GM23338 (cell line): ENCODE measurements at regions not wholly inside any gene's neighbourhood (a gene's known extent, or its start where the extent isn't known, plus 50 kb on each side); places are given as distances from the start of the nearest gene placed in this dataset.
A peak's percentile ranks its signal among the peaks of the same experiment; 100 is the strongest.

Source experiments
- ATAC-seq: fragments of 200-7000 bp; cut with Tn5 transposase; 3 replicates; pipeline ENCODE4 v1.9.1; 2020
- DNase-seq: peaks from one replicate; pipeline ENCODE4 v3.0.0-alpha.2; 2015; ENCODE audit warnings: low spot score
- H2AFZ ChIP-seq: fragments of 200-600 bp; sonication (generic); 2 replicates; pipeline ENCODE4 v1.8.0; 2016; ENCODE audit warnings: antibody characterized with exemption, mild to moderate bottlenecking, moderate library complexity
- H3F3A ChIP-seq: fragments of 200-600 bp; sonication (generic); replicated peaks from 2 replicates; pipeline ENCODE4 v1.8.0; 2017; ENCODE audit warnings: antibody characterized with exemption, mixed run types, low read depth
- H3K27ac ChIP-seq: fragments of 200-600 bp; sonication (generic); 2 replicates; pipeline ENCODE4 v1.6.1; 2016; ENCODE audit warnings: low read depth
- H3K27me3 ChIP-seq: fragments of 200-600 bp; sonication (generic); 2 replicates; pipeline ENCODE4 v1.8.0; 2016; ENCODE audit warnings: mild to moderate bottlenecking, mixed run types, moderate library complexity; ENCODE audit not compliant: insufficient read depth
- H3K36me3 ChIP-seq: fragments of 200-600 bp; sonication (generic); 2 replicates; pipeline ENCODE4 v1.8.0; 2016; ENCODE audit warnings: mild to moderate bottlenecking; ENCODE audit not compliant: insufficient read depth
- H3K4me1 ChIP-seq: fragments of 200-600 bp; sonication (generic); 2 replicates; pipeline ENCODE4 v1.8.0; 2016; ENCODE audit warnings: mild to moderate bottlenecking, moderate library complexity; ENCODE audit not compliant: insufficient read depth
- H3K4me2 ChIP-seq: fragments of 200-600 bp; sonication (generic); 2 replicates; pipeline ENCODE4 v1.7.1; 2017; ENCODE audit warnings: mixed run types
- H3K4me3 ChIP-seq: fragments of 200-600 bp; sonication (generic); 2 replicates; pipeline ENCODE4 v1.6.1; 2016; ENCODE audit warnings: mixed run types
- H3K79me2 ChIP-seq: fragments of 200-600 bp; sonication (generic); replicated peaks from 2 replicates; pipeline ENCODE4 v1.8.0; 2017; ENCODE audit warnings: mild to moderate bottlenecking; ENCODE audit not compliant: insufficient read depth
- H3K9me2 ChIP-seq: fragments of 200-600 bp; sonication (generic); 2 replicates; pipeline ENCODE4 v1.8.0; 2017; ENCODE audit not compliant: insufficient read depth
- H4K20me1 ChIP-seq: fragments of 200-600 bp; sonication (generic); replicated peaks from 2 replicates; pipeline ENCODE4 v1.8.0; 2017; ENCODE audit warnings: mild to moderate bottlenecking; ENCODE audit not compliant: insufficient read depth
- H3K27ac Mint-ChIP-seq: 2 replicates; pipeline ENCODE4 v1.8.0; 2020; ENCODE audit warnings: inconsistent platforms, mild to moderate bottlenecking, moderate library complexity, mixed read lengths
- H3K27me3 Mint-ChIP-seq: 3 replicates; pipeline ENCODE4 v1.8.0; 2022; ENCODE audit warnings: low read depth, mild to moderate bottlenecking, moderate library complexity, mixed read lengths, inconsistent platforms; ENCODE audit not compliant: insufficient read depth, poor library complexity
- H3K36me3 Mint-ChIP-seq: 3 replicates; pipeline ENCODE4 v1.8.0; 2021; ENCODE audit warnings: low read depth, mild to moderate bottlenecking, inconsistent platforms, moderate library complexity, mixed read lengths
- H3K4me1 Mint-ChIP-seq: 3 replicates; pipeline ENCODE4 v1.8.0; 2020; ENCODE audit warnings: mild to moderate bottlenecking, inconsistent platforms, mixed read lengths
- H3K4me3 Mint-ChIP-seq: 3 replicates; pipeline ENCODE4 v1.8.0; 2021; ENCODE audit warnings: moderate library complexity, mild to moderate bottlenecking, inconsistent platforms, mixed read lengths
- H3K9me3 Mint-ChIP-seq: 3 replicates; pipeline ENCODE4 v1.8.0; 2020; ENCODE audit warnings: moderate library complexity, mild to moderate bottlenecking, inconsistent platforms, mixed read lengths
- CREB1 ChIP-seq: fragments of 250-450 bp; sonication (Bioruptor Pico); IDR thresholded peaks from 2 replicates; pipeline ENCODE4 v1.5.0; 2020; ENCODE audit warnings: low read depth, mild to moderate bottlenecking, moderate library complexity
- CTCF ChIP-seq, 2 experiments: fragments of 200-600 bp in 1 of 2; sonication (generic) in 1 of 2; conservative IDR thresholded peaks; 2 replicates each; pipeline versions ENCODE4 v1.5.1 to v1.6.1; 2016 to 2017; ENCODE audit warnings: antibody characterized with exemption in 2 of 2, low read depth in 2 of 2, mild to moderate bottlenecking in 2 of 2, moderate library complexity in 1 of 2
- ETS1 ChIP-seq: IDR thresholded peaks from 2 replicates; pipeline ENCODE4 v1.6.1; 2016; ENCODE audit warnings: antibody characterized with exemption
- EZH2 ChIP-seq: fragments of 200-600 bp; sonication (generic); IDR thresholded peaks from one replicate; pipeline ENCODE4 v1.8.0; 2017; ENCODE audit warnings: antibody characterized with exemption, mild to moderate bottlenecking, low read depth; ENCODE audit not compliant: unreplicated experiment
- EZH2phosphoT487 ChIP-seq: fragments of 200-600 bp; sonication (generic); IDR thresholded peaks from one replicate; pipeline ENCODE4 v1.8.1; 2018; ENCODE audit warnings: antibody characterized with exemption; ENCODE audit not compliant: unreplicated experiment
- JUNB ChIP-seq: IDR thresholded peaks from one replicate; pipeline ENCODE4 v1.6.1; 2016; ENCODE audit warnings: antibody characterized with exemption; ENCODE audit not compliant: unreplicated experiment
- NANOG ChIP-seq: IDR thresholded peaks from 2 replicates; pipeline ENCODE4 v1.6.1; 2016; ENCODE audit warnings: antibody characterized with exemption, borderline replicate concordance
- POLR2AphosphoS5 ChIP-seq: IDR thresholded peaks from 2 replicates; pipeline ENCODE4 v1.6.1; 2016; ENCODE audit warnings: antibody characterized with exemption, low read depth
- REST ChIP-seq: IDR thresholded peaks from one replicate; pipeline ENCODE4 v1.6.1; 2018; ENCODE audit warnings: antibody characterized with exemption; ENCODE audit not compliant: unreplicated experiment
- STAT1 ChIP-seq: IDR thresholded peaks from one replicate; pipeline ENCODE4 v1.6.1; 2016; ENCODE audit warnings: antibody characterized with exemption; ENCODE audit not compliant: unreplicated experiment
- ZNF114 ChIP-seq: fragments of 250-450 bp; sonication (Bioruptor Pico); IDR thresholded peaks from 2 replicates; pipeline ENCODE4 v1.5.0; 2020; ENCODE audit warnings: mild to moderate bottlenecking, moderate library complexity
- ZNF331 ChIP-seq: fragments of 250-450 bp; sonication (Bioruptor Pico); IDR thresholded peaks from 2 replicates; pipeline ENCODE4 v1.5.0; 2020; ENCODE audit warnings: low read depth, mild to moderate bottlenecking, moderate library complexity
- ZNF462 ChIP-seq: fragments of 250-450 bp; sonication (Bioruptor Pico); IDR thresholded peaks from 2 replicates; pipeline ENCODE4 v1.5.0; 2020; ENCODE audit warnings: mild to moderate bottlenecking, moderate library complexity

- no peak for TF ChIP-seq ZNF462 (CRISPR knock-in tag)
- no peak for TF ChIP-seq CREB1 (CRISPR knock-in tag)
- TF ChIP-seq CTCF (conservative IDR thresholded peaks at IDR 0.05; ENCODE audit: low read depth in 2 of 2) = no peak
- no peak for TF ChIP-seq JUNB
- TF ChIP-seq ZNF114 (CRISPR knock-in tag) = no peak
- TF ChIP-seq STAT1 = no peak
- TF ChIP-seq EZH2phosphoT487 = no peak
- no peak for TF ChIP-seq ZNF331 (CRISPR knock-in tag)
- no peak for TF ChIP-seq NANOG
Observed at GRCh38 chr5:9716838-9717281, 86.7 kb upstream of the TAS2R1 start (continued).

- DNase-seq (peak; percentile 9), ATAC-seq (no peak)
- Histone ChIP-seq H3K27ac (no peak overlapping the region), H4K20me1 (no peaks in the 10 kb centered on the region), H3K9me2 (no peaks in the 10 kb centered on the region), H3K4me1 (no peaks in the 10 kb centered on the region), H2AFZ (no peak overlapping the region), H3K4me2 (no peak overlapping the region), H3K4me3 (no peak overlapping the region), H3K36me3 (no peaks in the 10 kb centered on the region; the same call in 1 of the 2 replicates), H3K27me3 (no peaks in the 10 kb centered on the region), H3F3A (no peaks in the 10 kb centered on the region), H3K79me2 (no peaks in the 10 kb centered on the region)
- no peaks in the 10 kb centered on the region for H3K36me3 Mint-ChIP-seq
- no peak overlapping the region for H3K4me3 Mint-ChIP-seq
- H3K4me1 Mint-ChIP-seq = 0 out of 3 replicates have a peak, but pooled peaks cover 2% of the 10 kb centered on the region
- H3K9me3 Mint-ChIP-seq = no peaks in the 10 kb centered on the region
- no peak overlapping the region for H3K27ac Mint-ChIP-seq
- H3K27me3 Mint-ChIP-seq = no peaks in the 10 kb centered on the region
- TF ChIP-seq EZH2 = no peak
- TF ChIP-seq STAT1 = no peak
- TF ChIP-seq POLR2AphosphoS5 = no peak
- no peak for TF ChIP-seq CREB1 (CRISPR knock-in tag)
- TF ChIP-seq REST = no peak
- no peak for TF ChIP-seq EZH2phosphoT487
- TF ChIP-seq NANOG = no peak
- TF ChIP-seq ETS1 = no peak
Observed at GRCh38 chr5:9715891-9716335, 85.8 kb upstream of the TAS2R1 start.
